ENCODE measurements at regions not wholly inside any gene's neighbourhood (a gene's known extent, or its start where the extent isn't known, plus 50 kb on each side); places are given as distances from the start of the nearest gene placed in this dataset.

GRCh38 chr5:5006548-5006947 is 133.6 kb upstream of the ADAMTS16 start:
- no peaks in the 10 kb centered on the region for H3K27me3 ChIP-seq (ENCODE audit: control insufficient read depth, insufficient read depth, low read length)
- H3K4me2 ChIP-seq (ENCODE audit: low read length): no peak overlapping the region
- no peak overlapping the region for H3K27ac ChIP-seq
- no peak overlapping the region for H3K9ac ChIP-seq
- H3K4me1 ChIP-seq: no peaks in the 10 kb centered on the region
- no peak overlapping the region for H2AFZ ChIP-seq
- no peaks in the 10 kb centered on the region for H3K79me2 ChIP-seq
- H3K9me3 ChIP-seq (ENCODE audit: control insufficient read depth, low read length): no peaks in the 10 kb centered on the region
- H3K4me3 ChIP-seq (ENCODE audit: low read depth, low read length): no peak overlapping the region
- H3K36me3 ChIP-seq (ENCODE audit: control insufficient read depth, insufficient read depth, low read length): no peaks in the 10 kb centered on the region
- TF ChIP-seq CTCF (IDR thresholded peaks at IDR 0.05): no peak

DNA sequence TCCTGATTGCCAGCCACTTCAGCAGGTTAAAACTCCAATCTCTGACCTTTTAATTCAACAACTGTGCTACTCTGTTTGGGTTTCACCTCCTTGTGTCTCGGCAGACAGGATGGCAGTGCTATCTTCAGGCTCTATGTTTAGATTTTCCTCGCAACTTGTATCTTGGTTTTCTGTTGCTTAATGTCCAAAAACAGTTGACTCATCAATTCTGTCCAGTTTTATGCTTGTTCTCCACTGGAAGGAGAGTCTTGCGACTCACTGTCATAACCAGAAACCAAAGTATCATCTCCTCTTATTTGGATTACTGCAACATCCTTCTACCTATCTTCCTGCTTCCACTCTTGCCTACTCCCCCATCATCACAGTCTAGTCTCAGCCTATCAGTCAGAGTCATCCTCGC is 130.9 kb upstream of the ADAMTS16 start:
- no peak overlapping the region for H3K4me3 ChIP-seq (ENCODE audit: low read depth, low read length)
- H3K27me3 ChIP-seq (ENCODE audit: control insufficient read depth, insufficient read depth, low read length): no peaks in the 10 kb centered on the region
- H3K79me2 ChIP-seq: no peaks in the 10 kb centered on the region
- no peak overlapping the region for H2AFZ ChIP-seq
- H3K4me2 ChIP-seq (ENCODE audit: low read length): no peak overlapping the region
- no peaks in the 10 kb centered on the region for H3K36me3 ChIP-seq (ENCODE audit: control insufficient read depth, insufficient read depth, low read length)
- H3K27ac ChIP-seq: no peak overlapping the region
- no peak for TF ChIP-seq CTCF (IDR thresholded peaks at IDR 0.05)
- no peaks in the 10 kb centered on the region for H3K9me3 ChIP-seq (ENCODE audit: control insufficient read depth, low read length)
- H3K9ac ChIP-seq: no peak overlapping the region
- H3K4me1 ChIP-seq: no peaks in the 10 kb centered on the region

- no peak overlapping the region for H3K9ac ChIP-seq
- no peaks in the 10 kb centered on the region for H3K27me3 ChIP-seq (ENCODE audit: control insufficient read depth, insufficient read depth, low read length)
- no peak overlapping the region for H3K4me2 ChIP-seq (ENCODE audit: low read length)
- no peaks in the 10 kb centered on the region for H3K36me3 ChIP-seq (ENCODE audit: control insufficient read depth, insufficient read depth, low read length)
- no peak overlapping the region for H3K4me3 ChIP-seq (ENCODE audit: low read depth, low read length)
- H3K79me2 ChIP-seq: no peaks in the 10 kb centered on the region
- no peak overlapping the region for H3K27ac ChIP-seq
- H2AFZ ChIP-seq: no peak overlapping the region
- H3K9me3 ChIP-seq (ENCODE audit: control insufficient read depth, low read length): no peaks in the 10 kb centered on the region
- TF ChIP-seq CTCF (IDR thresholded peaks at IDR 0.05): no peak
- no peaks in the 10 kb centered on the region for H3K4me1 ChIP-seq
Measured at GRCh38 chr5:5011151-5011550, 129.0 kb upstream of the ADAMTS16 start.

DNA sequence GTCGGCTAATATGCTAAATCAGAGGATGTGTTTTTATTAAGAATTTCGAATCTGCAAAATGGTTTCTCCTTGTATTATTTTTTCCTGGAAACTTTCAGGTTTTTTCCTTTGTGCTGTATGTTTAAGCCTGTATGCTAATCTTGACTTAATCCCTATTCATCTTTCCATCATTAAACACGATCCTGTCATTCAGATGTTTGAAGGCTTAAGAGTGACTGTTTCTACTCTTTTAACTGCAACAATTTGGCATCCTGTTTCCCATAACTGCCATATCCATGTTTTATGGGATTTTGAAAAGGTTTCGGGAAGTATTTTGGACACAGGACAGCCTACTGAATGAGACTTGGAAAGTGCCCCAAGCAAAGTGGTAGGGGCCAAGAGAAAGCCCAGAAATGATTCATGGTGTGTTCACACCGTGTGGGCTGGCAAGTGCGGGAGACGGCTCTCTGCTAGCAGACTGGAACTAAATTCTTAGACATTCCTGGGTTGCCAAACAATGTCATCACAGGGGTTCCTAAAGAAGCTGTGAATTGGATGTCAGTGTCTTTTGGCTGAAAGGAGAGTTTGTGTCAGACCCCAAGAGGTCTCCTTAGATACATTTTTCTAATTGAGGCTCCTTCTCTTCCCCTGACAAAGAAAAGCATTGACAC is 125.4 kb upstream of the ADAMTS16 start:
- H3K4me2 ChIP-seq (ENCODE audit: low read length): no peak overlapping the region
- H3K4me1 ChIP-seq: no peaks in the 10 kb centered on the region
- H2AFZ ChIP-seq: no peak overlapping the region
- H3K9ac ChIP-seq: no peak overlapping the region
- no peaks in the 10 kb centered on the region for H3K36me3 ChIP-seq (ENCODE audit: control insufficient read depth, insufficient read depth, low read length)
- no peaks in the 10 kb centered on the region for H3K9me3 ChIP-seq (ENCODE audit: control insufficient read depth, low read length)
- no peaks in the 10 kb centered on the region for H3K79me2 ChIP-seq
- TF ChIP-seq CTCF (IDR thresholded peaks at IDR 0.05): no peak
- no peak overlapping the region for H3K4me3 ChIP-seq (ENCODE audit: low read depth, low read length)
- no peak overlapping the region for H3K27ac ChIP-seq
- no peaks in the 10 kb centered on the region for H3K27me3 ChIP-seq (ENCODE audit: control insufficient read depth, insufficient read depth, low read length)
